Esophagus muscularis mucosa (tissue), 4 donors: ENCODE measurements at regions not wholly inside any gene's neighbourhood (a gene's known extent, or its start where the extent isn't known, plus 50 kb on each side); places are given as distances from the start of the nearest gene placed in this dataset.

Experiments used
- DNase-seq: peaks from one replicate; pipeline ENCODE4 v3.0.0-alpha.2; 2017; ENCODE audit errors: extremely low spot score
- H3K27ac ChIP-seq, 4 donors: fragments of 200-600 bp; sonication (generic); replicated peaks in 1 of 4; 1 replicate in 3 of 4; 2 replicates in 1 of 4; pipeline ENCODE4 v1.5.1; 2016 to 2019; ENCODE audit warnings: mild to moderate bottlenecking in 1 of 4
- H3K27me3 ChIP-seq, 4 donors: fragments of 200-600 bp; sonication (generic); one replicate each; pipeline versions ENCODE4 v1.5.1 to v1.6.0; 2016 to 2019
- H3K36me3 ChIP-seq, 4 donors: fragments of 200-600 bp; sonication (generic); one replicate each; pipeline ENCODE4 v1.5.1; 2016 to 2019
- H3K4me1 ChIP-seq, 4 donors: fragments of 200-600 bp; sonication (generic); one replicate each; pipeline ENCODE4 v1.5.1; 2016 to 2019
- H3K4me3 ChIP-seq, 4 donors: fragments of 200-600 bp; sonication (generic); 1 replicate in 2 of 4; 2 replicates in 2 of 4; pipeline ENCODE4 v1.5.1; 2016 to 2019; ENCODE audit warnings: mild to moderate bottlenecking in 4 of 4, moderate library complexity in 1 of 4
- H3K9me3 ChIP-seq, 4 donors: fragments of 200-600 bp; sonication (generic); 1 replicate in 3 of 4; 2 replicates in 1 of 4; pipeline ENCODE4 v1.5.1; 2016 to 2019
- CTCF ChIP-seq, 3 experiments: fragments of 200-600 bp in 2 of 3; fragments of 450-650 bp in 1 of 3; sonication (generic) in 2 of 3; IDR thresholded peaks; one replicate each; pipeline ENCODE4 v1.5.1; 2017 to 2019; ENCODE audit warnings: antibody characterized with exemption in 3 of 3, mild to moderate bottlenecking in 2 of 3, moderate library complexity in 1 of 3
- EP300 ChIP-seq: sonication (generic); formaldehyde crosslinking; IDR thresholded peaks from one replicate; pipeline ENCODE4 v1.6.1; 2017; ENCODE audit warnings: antibody characterized with exemption
- POLR2A ChIP-seq: fragments of 450-650 bp; IDR thresholded peaks from one replicate; pipeline ENCODE4 v1.6.1; 2017; ENCODE audit warnings: antibody characterized with exemption, moderate library complexity, mild to moderate bottlenecking, low read depth
- POLR2AphosphoS5 ChIP-seq, 2 donors: sonication (generic); formaldehyde crosslinking; IDR thresholded peaks; one replicate each; pipeline ENCODE4 v1.6.1; 2017; ENCODE audit warnings: antibody characterized with exemption in 2 of 2
- WGBS: methylation state at CpG from one replicate; pipeline ENCODE4 v1.1.5; 2018; 5-methylcytosine and 5-hydroxymethylcytosine counted together
- intact Hi-C: fragments of 100-400 bp; cut with DNase I; formaldehyde crosslinking; loops from one replicate; pipeline ENCODE4 v1.15.1; 2023

GRCh38 chr20:61061981-61062380, 190.1 kb upstream of the CDH4 start:
- no peak for DNase-seq
- Histone ChIP-seq H3K36me3 (no peaks in the 10 kb centered on the region), H3K27ac (no peak overlapping the region), H3K4me3 (no peak overlapping the region), H3K4me1 (no peaks in the 10 kb centered on the region), H3K27me3 (peaks cover 0 to under 1% (median 0%) of the 10 kb centered on the region in 4 donors), H3K9me3 (no peaks in the 10 kb centered on the region)
- TF ChIP-seq POLR2AphosphoS5 (IDR thresholded peaks at IDR 0.05): no peak
- no peak for TF ChIP-seq CTCF (IDR thresholded peaks at IDR 0.05)
- TF ChIP-seq EP300: no peak
- no peak for TF ChIP-seq POLR2A
- intact Hi-C loops: no loop called here
- WGBS: 50% methylated on average over 6 of the region's 6 CpGs

GRCh38 chr20:61065853-61066252, 186.2 kb upstream of the CDH4 start:
- Histone ChIP-seq H3K4me3 (no peak overlapping the region), H3K27ac (no peak overlapping the region), H3K9me3 (no peaks in the 10 kb centered on the region), H3K4me1 (no peaks in the 10 kb centered on the region), H3K27me3 (peaks cover 0 to 4% (median 0%) of the 10 kb centered on the region in 4 donors), H3K36me3 (no peaks in the 10 kb centered on the region)
- TF ChIP-seq POLR2A (no peak), CTCF (IDR thresholded peaks at IDR 0.05) (no peak), POLR2AphosphoS5 (IDR thresholded peaks at IDR 0.05) (no peak), EP300 (no peak)
- DNase-seq: no peak
- intact Hi-C loops: no loop called here
- 85% methylated on average over 10 of the region's 10 CpGs for WGBS

GRCh38 chr20:61066526-61066925, 185.5 kb upstream of the CDH4 start:
- H3K27ac ChIP-seq: no peak overlapping the region
- no peak overlapping the region for H3K4me3 ChIP-seq
- intact Hi-C loops: no loop called here
- no peaks in the 10 kb centered on the region for H3K4me1 ChIP-seq
- peaks cover 0 to 4% (median 0%) of the 10 kb centered on the region in 4 donors for H3K27me3 ChIP-seq
- TF ChIP-seq EP300 (no peak), POLR2A (no peak), CTCF (IDR thresholded peaks at IDR 0.05) (no peak), POLR2AphosphoS5 (IDR thresholded peaks at IDR 0.05) (no peak)
- no peak for DNase-seq
- no peaks in the 10 kb centered on the region for H3K9me3 ChIP-seq
- H3K36me3 ChIP-seq: no peaks in the 10 kb centered on the region
- WGBS: 76% methylated on average over 13 of the region's 13 CpGs

GRCh38 chr20:61067221-61067620, 184.8 kb upstream of the CDH4 start:
- H3K27ac ChIP-seq: no peak overlapping the region
- H3K4me1 ChIP-seq: no peaks in the 10 kb centered on the region
- H3K4me3 ChIP-seq: no peak overlapping the region
- H3K9me3 ChIP-seq: no peaks in the 10 kb centered on the region
- peaks cover 0 to 4% (median 0%) of the 10 kb centered on the region in 4 donors for H3K27me3 ChIP-seq
- H3K36me3 ChIP-seq: no peaks in the 10 kb centered on the region
- intact Hi-C loops: no loop called here
- DNase-seq: no peak
- TF ChIP-seq POLR2A: no peak
- TF ChIP-seq POLR2AphosphoS5 (IDR thresholded peaks at IDR 0.05): no peak
- TF ChIP-seq EP300: no peak
- no peak for TF ChIP-seq CTCF (IDR thresholded peaks at IDR 0.05)
- 80% methylated on average over 5 of the region's 9 CpGs for WGBS

- Histone ChIP-seq H3K27me3 (no peaks in the 10 kb centered on the region), H3K9me3 (no peaks in the 10 kb centered on the region), H3K4me3 (no peak overlapping the region), H3K4me1 (no peaks in the 10 kb centered on the region), H3K36me3 (no peaks in the 10 kb centered on the region), H3K27ac (no peak overlapping the region)
- intact Hi-C loops: no loop called here
- DNase-seq: no peak
- TF ChIP-seq EP300 (no peak), POLR2A (no peak), CTCF (IDR thresholded peaks at IDR 0.05) (no peak)
- WGBS: 76% methylated on average over 6 of the region's 6 CpGs
These were observed 179.7 kb upstream of the CDH4 start for GRCh38 chr20:61072398-61072797.
